NCI-H2107 treated with DMSO at 0.1 percent for 48 hours (cell line): ENCODE measurements at regions not wholly inside any gene's neighbourhood (a gene's known extent, or its start where the extent isn't known, plus 50 kb on each side); places are given as distances from the start of the nearest gene placed in this dataset.
A peak's percentile ranks its signal among the peaks of the same experiment; 100 is the strongest.

ENCODE experiments used
- DNase-seq: peaks from one replicate; lab custom pipeline; 2025; ENCODE audit not compliant: unreplicated experiment; lab: John Stamatoyannopoulos, UW

GRCh38 chr17:73694491-73694890, 50.2 kb upstream of the SDK2 start:
- no peak for DNase-seq

- no peak for DNase-seq
Measured at GRCh38 chr17:73695035-73695738, 50.9 kb upstream of the SDK2 start.

- DNase-seq: no peak
Measured at GRCh38 chr17:73696251-73696650, 52.0 kb upstream of the SDK2 start.

- DNase-seq: peak; percentile 71
Measured at GRCh38 chr17:73697872-73698271, 53.6 kb upstream of the SDK2 start.

- DNase-seq: no peak
Measured at GRCh38 chr17:73698966-73699365, 54.7 kb upstream of the SDK2 start.

GRCh38 chr17:73701701-73702100, 57.5 kb upstream of the SDK2 start:
- DNase-seq: no peak

- peak; percentile 13 for DNase-seq
Measured at GRCh38 chr17:73703192-73703591, 58.9 kb upstream of the SDK2 start.

GRCh38 chr17:73703917-73704316, 59.7 kb upstream of the SDK2 start:
- no peak for DNase-seq

GRCh38 chr17:73705594-73705993, 61.3 kb upstream of the SDK2 start:
- no peak for DNase-seq

GRCh38 chr17:73706428-73706827, 62.2 kb upstream of the SDK2 start:
- no peak for DNase-seq

GRCh38 chr17:73706858-73707257, 62.6 kb upstream of the SDK2 start:
- no peak for DNase-seq

GRCh38 chr17:73707358-73707757, 63.1 kb upstream of the SDK2 start:
- DNase-seq: no peak

GRCh38 chr17:73710095-73710592, 65.9 kb upstream of the SDK2 start:
- peak; percentile 31 for DNase-seq

- no peak for DNase-seq
Measured at GRCh38 chr17:73711184-73711583, 66.9 kb upstream of the SDK2 start.

GRCh38 chr17:73711916-73712315, 67.7 kb upstream of the SDK2 start:
- DNase-seq: no peak

GRCh38 chr17:73713136-73713535, 68.9 kb upstream of the SDK2 start:
- no peak for DNase-seq

GRCh38 chr17:73715769-73716168, 71.5 kb upstream of the SDK2 start:
- DNase-seq: no peak

- no peak for DNase-seq
Measured at GRCh38 chr17:73717690-73718089, 73.4 kb upstream of the SDK2 start.

- DNase-seq: no peak
Measured at GRCh38 chr17:73718362-73718761, 74.1 kb upstream of the SDK2 start.

- no peak for DNase-seq
Measured at GRCh38 chr17:73718912-73719311, 74.7 kb upstream of the SDK2 start.

GRCh38 chr17:73719588-73720071, 75.4 kb upstream of the SDK2 start:
- peak; percentile 72 for DNase-seq

- DNase-seq: no peak
Measured at GRCh38 chr17:73720187-73720834, 76.1 kb upstream of the SDK2 start.
